ENCODE measurements at regions not wholly inside any gene's neighbourhood (a gene's known extent, or its start where the extent isn't known, plus 50 kb on each side); places are given as distances from the start of the nearest gene placed in this dataset.

DNA sequence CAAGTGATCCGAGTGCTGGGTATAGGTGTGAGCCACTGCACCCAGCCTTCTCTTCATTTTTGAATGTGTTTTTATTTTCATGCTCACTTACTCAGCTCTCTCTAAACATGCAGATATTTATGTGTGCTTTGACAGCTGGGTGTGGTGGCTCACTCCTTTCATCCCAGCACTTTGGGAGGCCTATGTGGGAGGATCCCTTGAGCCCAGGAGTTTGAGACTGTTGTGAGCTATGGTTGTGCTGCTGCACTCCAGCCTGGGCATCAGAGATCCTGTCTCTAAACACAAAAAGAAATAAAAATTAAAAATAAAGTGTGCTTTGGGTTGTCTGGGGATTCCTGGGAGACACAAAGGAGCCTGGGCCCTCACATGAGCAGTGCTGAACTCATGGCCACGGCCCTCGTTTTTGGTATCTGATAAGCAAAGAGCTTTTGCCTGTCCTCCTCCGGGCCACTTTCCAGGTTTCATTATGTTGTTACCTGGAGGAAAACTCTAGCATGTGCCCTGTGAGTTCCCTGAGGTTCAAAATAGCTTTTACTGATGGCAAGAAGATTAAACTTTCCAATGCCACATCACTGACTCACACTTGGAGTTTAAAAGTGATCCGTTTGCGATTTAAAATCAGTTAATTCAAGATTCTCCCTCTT is 78.5 kb downstream of the CD164 start:
- H3K27ac ChIP-seq, result peak overlapping the region; percentile 41
- H3K27me3 ChIP-seq (ENCODE audit: control insufficient read depth, insufficient read depth, low read length), result no peaks in the 10 kb centered on the region
- no peak overlapping the region for H3K4me3 ChIP-seq (ENCODE audit: low read depth, low read length)
- peak overlapping the region; percentile 28 for H3K4me2 ChIP-seq (ENCODE audit: low read length)
- H3K4me1 ChIP-seq, result peaks cover 3% of the 10 kb centered on the region
- TF ChIP-seq, protein P1, sequence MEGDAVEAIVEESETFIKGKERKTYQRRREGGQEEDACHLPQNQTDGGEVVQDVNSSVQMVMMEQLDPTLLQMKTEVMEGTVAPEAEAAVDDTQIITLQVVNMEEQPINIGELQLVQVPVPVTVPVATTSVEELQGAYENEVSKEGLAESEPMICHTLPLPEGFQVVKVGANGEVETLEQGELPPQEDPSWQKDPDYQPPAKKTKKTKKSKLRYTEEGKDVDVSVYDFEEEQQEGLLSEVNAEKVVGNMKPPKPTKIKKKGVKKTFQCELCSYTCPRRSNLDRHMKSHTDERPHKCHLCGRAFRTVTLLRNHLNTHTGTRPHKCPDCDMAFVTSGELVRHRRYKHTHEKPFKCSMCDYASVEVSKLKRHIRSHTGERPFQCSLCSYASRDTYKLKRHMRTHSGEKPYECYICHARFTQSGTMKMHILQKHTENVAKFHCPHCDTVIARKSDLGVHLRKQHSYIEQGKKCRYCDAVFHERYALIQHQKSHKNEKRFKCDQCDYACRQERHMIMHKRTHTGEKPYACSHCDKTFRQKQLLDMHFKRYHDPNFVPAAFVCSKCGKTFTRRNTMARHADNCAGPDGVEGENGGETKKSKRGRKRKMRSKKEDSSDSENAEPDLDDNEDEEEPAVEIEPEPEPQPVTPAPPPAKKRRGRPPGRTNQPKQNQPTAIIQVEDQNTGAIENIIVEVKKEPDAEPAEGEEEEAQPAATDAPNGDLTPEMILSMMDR (IDR thresholded peaks at IDR 0.05), result no peak
- H3K36me3 ChIP-seq (ENCODE audit: control insufficient read depth, insufficient read depth, low read length), result no peaks in the 10 kb centered on the region
- H3K9ac ChIP-seq, result no peak overlapping the region
- no peaks in the 10 kb centered on the region for H3K79me2 ChIP-seq
- no peaks in the 10 kb centered on the region for H3K9me3 ChIP-seq (ENCODE audit: control insufficient read depth, low read length)
- peak overlapping the region; percentile 43 for H2AFZ ChIP-seq

GRCh38 chr6:109303164-109303563 is 79.1 kb downstream of the CD164 start:
- Histone ChIP-seq H3K4me2 (ENCODE audit: low read length) (no peak overlapping the region), H3K9ac (no peak overlapping the region)
- TF ChIP-seq, protein P1 (IDR thresholded peaks at IDR 0.05), result no peak

GRCh38 chr6:109302176-109302575 is 80.1 kb downstream of the CD164 start:
- H3K79me2 ChIP-seq, result no peaks in the 10 kb centered on the region
- no peak overlapping the region for H2AFZ ChIP-seq
- H3K36me3 ChIP-seq (ENCODE audit: control insufficient read depth, insufficient read depth, low read length), result no peaks in the 10 kb centered on the region
- no peak overlapping the region for H3K27ac ChIP-seq
- H3K4me2 ChIP-seq (ENCODE audit: low read length), result no peak overlapping the region
- no peak overlapping the region for H3K4me3 ChIP-seq (ENCODE audit: low read depth, low read length)
- no peak overlapping the region for H3K9ac ChIP-seq
- H3K4me1 ChIP-seq, result peaks cover 3% of the 10 kb centered on the region
- H3K9me3 ChIP-seq (ENCODE audit: control insufficient read depth, low read length), result no peaks in the 10 kb centered on the region
- no peaks in the 10 kb centered on the region for H3K27me3 ChIP-seq (ENCODE audit: control insufficient read depth, insufficient read depth, low read length)
- TF ChIP-seq, protein P1 (IDR thresholded peaks at IDR 0.05), result no peak

More at GRCh38 chr6:109303164-109303563, 79.1 kb downstream of the CD164 start:
- H3K36me3 ChIP-seq (ENCODE audit: control insufficient read depth, insufficient read depth, low read length), result no peaks in the 10 kb centered on the region
- H3K27me3 ChIP-seq (ENCODE audit: control insufficient read depth, insufficient read depth, low read length), result no peaks in the 10 kb centered on the region
- H3K4me3 ChIP-seq (ENCODE audit: low read depth, low read length), result no peak overlapping the region
- H3K4me1 ChIP-seq, result peaks cover 3% of the 10 kb centered on the region
- H3K9me3 ChIP-seq (ENCODE audit: control insufficient read depth, low read length), result no peaks in the 10 kb centered on the region
- H3K27ac ChIP-seq, result no peak overlapping the region
- no peaks in the 10 kb centered on the region for H3K79me2 ChIP-seq
- H2AFZ ChIP-seq, result no peak overlapping the region

- Histone ChIP-seq H3K27ac (no peak overlapping the region), H3K27me3 (ENCODE audit: control insufficient read depth, insufficient read depth, low read length) (no peaks in the 10 kb centered on the region), H3K4me1 (peaks cover 3% of the 10 kb centered on the region), H3K36me3 (ENCODE audit: control insufficient read depth, insufficient read depth, low read length) (no peaks in the 10 kb centered on the region), H3K79me2 (no peaks in the 10 kb centered on the region), H3K9me3 (ENCODE audit: control insufficient read depth, low read length) (no peaks in the 10 kb centered on the region), H3K9ac (no peak overlapping the region), H2AFZ (no peak overlapping the region), H3K4me3 (ENCODE audit: low read depth, low read length) (no peak overlapping the region), H3K4me2 (ENCODE audit: low read length) (no peak overlapping the region)
- TF ChIP-seq, protein P1 (IDR thresholded peaks at IDR 0.05), result no peak
Observed at GRCh38 chr6:109301418-109301817, 80.8 kb downstream of the CD164 start.

DNA sequence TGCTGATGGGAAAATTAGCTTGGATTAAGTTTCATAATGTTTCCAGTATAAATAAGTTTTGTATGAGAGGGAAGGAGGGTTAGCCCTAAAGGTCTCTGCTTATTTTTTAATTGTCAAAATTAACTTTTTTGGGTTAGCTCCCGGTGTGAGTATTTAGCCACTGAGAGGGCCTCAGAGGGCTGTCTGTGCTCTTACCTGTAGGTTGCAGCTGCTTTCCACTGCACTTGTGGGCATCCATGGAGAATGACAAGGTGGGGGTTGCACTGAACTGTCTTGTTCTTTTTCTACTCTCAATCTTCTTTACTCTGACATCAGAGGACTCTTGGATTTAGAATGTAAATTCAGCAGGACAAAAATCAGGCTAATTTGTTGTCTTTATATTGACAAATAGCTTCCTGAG is 81.4 kb downstream of the CD164 start:
- TF ChIP-seq, protein P1 (IDR thresholded peaks at IDR 0.05), result no peak
- Histone ChIP-seq H3K79me2 (no peaks in the 10 kb centered on the region), H3K4me2 (ENCODE audit: low read length) (no peak overlapping the region), H3K4me3 (ENCODE audit: low read depth, low read length) (no peak overlapping the region), H3K27ac (no peak overlapping the region), H3K4me1 (peaks cover 3% of the 10 kb centered on the region), H3K27me3 (ENCODE audit: control insufficient read depth, insufficient read depth, low read length) (no peaks in the 10 kb centered on the region), H3K36me3 (ENCODE audit: control insufficient read depth, insufficient read depth, low read length) (no peaks in the 10 kb centered on the region), H3K9me3 (ENCODE audit: control insufficient read depth, low read length) (no peaks in the 10 kb centered on the region), H3K9ac (no peak overlapping the region), H2AFZ (no peak overlapping the region)

All from parathyroid adenoma (tissue), 2 donors.